Psoas muscle (tissue), 7 donors: ENCODE measurements at regions not wholly inside any gene's neighbourhood (a gene's known extent, or its start where the extent isn't known, plus 50 kb on each side); places are given as distances from the start of the nearest gene placed in this dataset.

Experiments
- ATAC-seq, 4 donors: fragments of 200-7000 bp; cut with Tn5 transposase; one replicate each; pipeline ENCODE4 v1.9.1; 2020; ENCODE audit warnings: moderate library complexity in 3 of 4, mild to moderate bottlenecking in 2 of 4
- DNase-seq, 2 donors: peaks; one replicate each; pipeline ENCODE4 v3.0.0-alpha.2; 2020
- H3K27ac ChIP-seq: fragments of 200-600 bp; one replicate; pipeline ENCODE4 v1.8.0; 2022
- H3K27me3 ChIP-seq, 3 donors: fragments of 200-600 bp in 1 of 3; one replicate each; pipeline versions ENCODE4 v1.6.1 to v1.8.0; 2013 to 2022; ENCODE audit warnings: low read length in 2 of 3, mild to moderate bottlenecking in 2 of 3, moderate library complexity in 1 of 3; ENCODE audit not compliant: insufficient read depth in 3 of 3
- H3K36me3 ChIP-seq, 2 donors: fragments of 200-600 bp in 1 of 2; one replicate each; pipeline versions ENCODE4 v1.6.1 to v1.8.0; 2013 to 2022; ENCODE audit warnings: low read depth in 1 of 2, mild to moderate bottlenecking in 1 of 2, moderate library complexity in 1 of 2; ENCODE audit not compliant: insufficient read depth in 1 of 2
- H3K4me1 ChIP-seq: fragments of 200-600 bp; one replicate; pipeline ENCODE4 v1.8.0; 2022
- H3K4me3 ChIP-seq: fragments of 200-600 bp; one replicate; pipeline ENCODE4 v1.8.0; 2022; ENCODE audit warnings: mild to moderate bottlenecking
- H3K9me3 ChIP-seq: fragments of 200-600 bp; one replicate; pipeline ENCODE4 v1.8.0; 2022
- CTCF ChIP-seq: fragments of 200-600 bp; IDR thresholded peaks from one replicate; pipeline ENCODE4 v1.8.0; 2022; ENCODE audit warnings: antibody characterized with exemption
- WGBS, 3 donors: extraction: QIAGEN DNeasy Blood & Tissue Kit; methylation state at CpG; one replicate each; pipeline versions ENCODE4 v1.1.6 to v1.1.7; 2013; 5-methylcytosine and 5-hydroxymethylcytosine counted together
- intact Hi-C, 2 donors: fragments of 100-400 bp; cut with DNase I; formaldehyde crosslinking; loops; one replicate each; pipeline versions ENCODE4 v1.11.0 to v1.14.2; 2022
- donor health status: healthy with polysubstance abuse.
- donor health status: DM: no; HTN: no; CAD: no; lungs with moderate emphysema.
- donor health status: Bipolar disorder and iron deficiency.
- donor health status: healthy.
- donor health status: DM: yes; HTN: yes; CAD: no.
- donor health status: DM: no; HTN: no; CAD: no.
- donor health status: DM: yes; HTN: yes; CAD: no.

GRCh38 chr11:134624166-134624920, 212.3 kb upstream of the B3GAT1 start:
- no peak for TF ChIP-seq CTCF
- Histone ChIP-seq H3K9me3 (no peaks in the 10 kb centered on the region), H3K4me3 (no peak overlapping the region), H3K36me3 (no peaks in the 10 kb centered on the region), H3K4me1 (no peaks in the 10 kb centered on the region), H3K27me3 (peaks cover 0 to 3% (median 0%) of the 10 kb centered on the region in 3 donors), H3K27ac (no peak overlapping the region)
- no peak for ATAC-seq
- no peak for DNase-seq
- intact Hi-C loops: no loop called here
- WGBS, 3 donors: 86 to 91% (median 90%) methylated on average over 8 of the region's 8 CpGs

DNA sequence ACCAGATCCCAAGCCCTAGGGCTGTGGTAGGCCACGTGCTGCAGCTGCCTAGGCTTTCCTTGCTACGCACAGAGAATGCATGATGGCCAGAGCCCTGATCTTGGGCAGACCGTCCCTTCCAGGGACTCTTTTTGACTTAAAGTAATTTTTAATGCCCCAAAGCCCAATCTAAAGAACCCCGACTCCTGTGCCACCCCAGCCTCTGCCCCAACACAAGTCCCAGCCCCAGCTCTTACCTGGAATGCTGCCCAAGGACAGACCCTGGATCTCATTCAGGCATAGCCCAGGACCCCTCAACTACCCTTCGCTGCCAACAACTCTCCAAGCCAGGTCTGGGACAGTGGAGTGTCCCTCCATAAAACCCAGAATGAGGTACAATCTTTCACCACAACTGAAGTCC, 211.7 kb upstream of the B3GAT1 start:
- DNase-seq (no peak), ATAC-seq (no peak)
- no peak overlapping the region for H3K27ac ChIP-seq
- H3K36me3 ChIP-seq: no peaks in the 10 kb centered on the region
- TF ChIP-seq CTCF: no peak
- H3K4me3 ChIP-seq: no peak overlapping the region
- no peaks in the 10 kb centered on the region for H3K4me1 ChIP-seq
- H3K27me3 ChIP-seq: peaks cover 0 to 3% (median 0%) of the 10 kb centered on the region in 3 donors
- no peaks in the 10 kb centered on the region for H3K9me3 ChIP-seq
- WGBS, 3 donors: 66 to 76% (median 68%) methylated on average over 5 of the region's 5 CpGs
- intact Hi-C loops: no loop called here

DNA sequence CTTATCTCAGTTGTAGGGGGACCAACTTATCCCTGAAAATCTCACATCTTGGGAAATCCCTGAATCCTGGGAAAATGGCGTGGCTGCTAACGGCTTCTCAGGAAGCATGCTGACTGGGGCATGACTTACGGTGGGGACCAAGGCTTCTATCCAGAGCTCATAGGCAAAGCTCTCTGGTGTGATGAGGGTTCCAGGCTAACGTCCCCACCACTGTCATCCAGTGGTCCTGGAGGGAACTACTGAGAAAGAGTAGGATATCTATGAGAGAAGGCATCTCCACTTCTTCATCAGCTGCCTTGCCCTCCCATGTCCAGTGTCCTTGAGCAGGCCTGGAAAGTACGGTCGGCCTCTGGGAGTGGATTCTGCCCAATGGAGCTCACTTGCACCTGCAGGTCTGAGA, 210.4 kb upstream of the B3GAT1 start:
- H3K27me3 ChIP-seq: peaks cover 0 to 3% (median 0%) of the 10 kb centered on the region in 3 donors
- intact Hi-C loops: no loop called here
- H3K4me3 ChIP-seq: no peak overlapping the region
- no peak overlapping the region for H3K27ac ChIP-seq
- no peaks in the 10 kb centered on the region for H3K4me1 ChIP-seq
- DNase-seq (no peak), ATAC-seq (no peak)
- no peaks in the 10 kb centered on the region for H3K36me3 ChIP-seq
- WGBS, 3 donors: 75 to 89% (median 84%) methylated on average over 6 of the region's 6 CpGs
- TF ChIP-seq CTCF: no peak
- H3K9me3 ChIP-seq: no peaks in the 10 kb centered on the region

- Histone ChIP-seq H3K27ac (no peak overlapping the region), H3K27me3 (no peaks in the 10 kb centered on the region), H3K4me1 (no peaks in the 10 kb centered on the region), H3K36me3 (no peaks in the 10 kb centered on the region), H3K9me3 (no peaks in the 10 kb centered on the region), H3K4me3 (no peak overlapping the region)
- TF ChIP-seq CTCF: no peak
- DNase-seq (no peak), ATAC-seq (no peak)
- 84 to 86% (median 85%) methylated on average over 9 of the region's 9 CpGs for WGBS, 3 donors
- intact Hi-C loops: no loop called here
Measured at GRCh38 chr11:134617360-134617759, 205.3 kb upstream of the B3GAT1 start.

- Histone ChIP-seq H3K9me3 (no peaks in the 10 kb centered on the region), H3K4me3 (no peak overlapping the region), H3K27ac (no peak overlapping the region), H3K27me3 (peaks cover 0 to 3% (median under 1%) of the 10 kb centered on the region in 3 donors), H3K36me3 (no peaks in the 10 kb centered on the region), H3K4me1 (no peaks in the 10 kb centered on the region)
- intact Hi-C loops: no loop called here
- DNase-seq (no peak), ATAC-seq (no peak)
- TF ChIP-seq CTCF: no peak
- 69 to 72% (median 70%) methylated on average over 8 of the region's 8 CpGs for WGBS, 3 donors
Measured at GRCh38 chr11:134616038-134616437, 204.0 kb upstream of the B3GAT1 start.
